ENCODE measurements at regions not wholly inside any gene's neighbourhood (a gene's known extent, or its start where the extent isn't known, plus 50 kb on each side); places are given as distances from the start of the nearest gene placed in this dataset.

DNA sequence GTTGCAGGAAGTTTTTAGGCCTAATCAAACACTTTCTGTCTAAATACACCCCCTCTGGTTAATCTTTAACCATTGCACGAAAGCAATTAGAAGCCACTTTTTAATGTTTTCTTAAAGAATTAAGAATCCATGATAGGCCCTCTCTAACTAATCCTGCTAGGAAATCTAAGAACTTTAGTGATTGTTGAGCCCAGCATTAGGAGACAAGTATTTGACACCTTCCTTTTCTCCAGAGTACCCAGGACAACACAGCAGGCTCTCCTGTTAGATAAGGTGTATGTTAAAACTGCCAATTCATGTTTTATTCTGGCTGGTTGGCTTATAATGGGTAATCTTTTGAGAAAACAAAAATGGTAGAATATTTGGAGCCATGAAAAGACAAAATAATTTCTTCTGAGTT is 95.0 kb downstream of the ALX1 start:
- H3K27ac ChIP-seq: no peak overlapping the region
- TF ChIP-seq POLR2A (IDR thresholded peaks at IDR 0.05) (no peak), POLR2AphosphoS5 (IDR thresholded peaks at IDR 0.05) (no peak), CTCF (IDR thresholded peaks at IDR 0.05) (no peak), EP300 (IDR thresholded peaks at IDR 0.05) (no peak)
- ATAC-seq: no peak
- no peaks in the 10 kb centered on the region for H3K27me3 ChIP-seq
- no peaks in the 10 kb centered on the region for H3K9me3 ChIP-seq
- no peak overlapping the region for H3K4me3 ChIP-seq
- no peaks in the 10 kb centered on the region for H3K36me3 ChIP-seq
- WGBS, 2 donors (ENCODE audit: low coverage in 1 of 2): 63 to 83% methylated on average over 1 of the region's 1 CpG
- no peaks in the 10 kb centered on the region for H3K4me1 ChIP-seq

- Histone ChIP-seq H3K27me3 (no peaks in the 10 kb centered on the region), H3K4me3 (no peak overlapping the region), H3K4me1 (no peaks in the 10 kb centered on the region), H3K36me3 (no peaks in the 10 kb centered on the region), H3K9me3 (no peaks in the 10 kb centered on the region), H3K27ac (no peak overlapping the region)
- ATAC-seq: no peak
- TF ChIP-seq EP300 (IDR thresholded peaks at IDR 0.05): no peak
- no peak for TF ChIP-seq POLR2A (IDR thresholded peaks at IDR 0.05)
- no peak for TF ChIP-seq CTCF (IDR thresholded peaks at IDR 0.05)
- TF ChIP-seq POLR2AphosphoS5 (IDR thresholded peaks at IDR 0.05): no peak
Observed at GRCh38 chr12:85385406-85385805, 105.4 kb downstream of the ALX1 start.

DNA sequence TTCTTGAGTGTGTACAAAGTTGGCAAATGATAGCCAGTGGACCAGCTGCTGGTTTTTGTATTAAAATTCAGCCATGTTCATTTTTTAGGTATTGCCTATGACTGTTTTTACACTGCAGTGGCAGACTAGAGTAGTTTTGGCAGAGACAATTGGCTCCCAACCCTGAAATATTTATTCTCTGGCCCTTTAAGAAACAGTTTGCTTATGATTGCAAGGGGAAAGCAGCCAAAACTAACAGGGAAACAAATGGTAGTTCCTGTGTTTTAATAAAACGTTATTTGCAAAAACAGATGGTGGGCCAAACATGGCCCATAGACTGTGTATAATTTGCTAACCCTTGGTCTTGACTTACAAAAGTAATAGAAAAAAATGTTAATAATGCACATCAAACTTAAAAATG is 110.2 kb downstream of the ALX1 start:
- Histone ChIP-seq H3K36me3 (no peaks in the 10 kb centered on the region), H3K4me1 (no peaks in the 10 kb centered on the region), H3K4me3 (no peak overlapping the region), H3K9me3 (no peaks in the 10 kb centered on the region), H3K27ac (no peak overlapping the region), H3K27me3 (no peaks in the 10 kb centered on the region)
- TF ChIP-seq CTCF (IDR thresholded peaks at IDR 0.05) (no peak), POLR2A (IDR thresholded peaks at IDR 0.05) (no peak), EP300 (IDR thresholded peaks at IDR 0.05) (no peak), POLR2AphosphoS5 (IDR thresholded peaks at IDR 0.05) (no peak)
- 20 to 39% methylated on average over 1 of the region's 1 CpG for WGBS, 2 donors (ENCODE audit: low coverage in 1 of 2)
- ATAC-seq: no peak

GRCh38 chr12:85392508-85392907 is 112.5 kb downstream of the ALX1 start:
- no peak overlapping the region for H3K4me3 ChIP-seq
- WGBS, 2 donors (ENCODE audit: low coverage in 1 of 2): 56 to 85% methylated on average over 1 of the region's 1 CpG
- no peak overlapping the region for H3K27ac ChIP-seq
- H3K4me1 ChIP-seq: no peaks in the 10 kb centered on the region
- H3K36me3 ChIP-seq: no peaks in the 10 kb centered on the region
- no peak for TF ChIP-seq POLR2AphosphoS5 (IDR thresholded peaks at IDR 0.05)
- TF ChIP-seq EP300 (IDR thresholded peaks at IDR 0.05): no peak
- no peak for TF ChIP-seq POLR2A (IDR thresholded peaks at IDR 0.05)
- no peak for TF ChIP-seq CTCF (IDR thresholded peaks at IDR 0.05)
- no peaks in the 10 kb centered on the region for H3K9me3 ChIP-seq
- no peaks in the 10 kb centered on the region for H3K27me3 ChIP-seq
- no peak for ATAC-seq

DNA sequence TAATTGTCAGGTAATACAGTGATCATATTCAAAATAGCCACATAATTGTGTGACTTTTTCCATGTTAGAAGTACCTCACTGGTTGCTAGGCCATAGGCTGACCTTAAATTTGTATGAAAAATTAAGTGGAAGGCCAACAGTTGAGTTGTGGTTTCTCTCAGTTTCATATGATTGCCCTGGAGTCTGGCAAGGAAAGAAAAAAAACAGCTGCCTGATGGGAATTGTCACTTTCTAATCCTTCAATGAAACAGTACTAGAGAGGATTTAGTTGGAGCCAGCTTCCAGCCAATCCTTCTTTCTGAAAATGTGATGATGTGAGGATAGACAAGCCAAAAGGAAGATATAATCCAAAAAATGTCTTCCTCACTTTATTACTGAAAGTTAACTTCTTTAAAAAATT is 113.6 kb downstream of the ALX1 start:
- ATAC-seq: no peak
- Histone ChIP-seq H3K9me3 (no peaks in the 10 kb centered on the region), H3K36me3 (no peaks in the 10 kb centered on the region), H3K27ac (no peak overlapping the region), H3K4me1 (no peaks in the 10 kb centered on the region), H3K4me3 (no peak overlapping the region), H3K27me3 (no peaks in the 10 kb centered on the region)
- TF ChIP-seq POLR2A (IDR thresholded peaks at IDR 0.05): no peak
- no peak for TF ChIP-seq POLR2AphosphoS5 (IDR thresholded peaks at IDR 0.05)
- no peak for TF ChIP-seq EP300 (IDR thresholded peaks at IDR 0.05)

- Histone ChIP-seq H3K27me3 (no peaks in the 10 kb centered on the region), H3K4me1 (no peaks in the 10 kb centered on the region), H3K27ac (no peak overlapping the region), H3K9me3 (no peaks in the 10 kb centered on the region), H3K36me3 (no peaks in the 10 kb centered on the region), H3K4me3 (no peak overlapping the region)
- 42 to 45% methylated on average over 3 of the region's 3 CpGs for WGBS, 2 donors (ENCODE audit: low coverage in 1 of 2)
- TF ChIP-seq POLR2AphosphoS5 (IDR thresholded peaks at IDR 0.05): no peak
- TF ChIP-seq POLR2A (IDR thresholded peaks at IDR 0.05): no peak
- no peak for TF ChIP-seq CTCF (IDR thresholded peaks at IDR 0.05)
- no peak for TF ChIP-seq EP300 (IDR thresholded peaks at IDR 0.05)
- ATAC-seq: no peak
Observed at GRCh38 chr12:85394065-85394464, 114.0 kb downstream of the ALX1 start.
